Esophagus mucosa (tissue), 1 donor: ENCODE measurements at regions not wholly inside any gene's neighbourhood (a gene's known extent, or its start where the extent isn't known, plus 50 kb on each side); places are given as distances from the start of the nearest gene placed in this dataset.
"Not testable (repeated sequence)": the region's sequence is repeated elsewhere in the genome, so short reads cannot be mapped to it uniquely, and the experiment has no call there.

Experiments used
- ATAC-seq: fragments of 200-7000 bp; cut with Tn5 transposase; one replicate; pipeline ENCODE4 v1.9.1; 2020
- donor health status: DM: yes; HTN: yes; CAD: no.

DNA sequence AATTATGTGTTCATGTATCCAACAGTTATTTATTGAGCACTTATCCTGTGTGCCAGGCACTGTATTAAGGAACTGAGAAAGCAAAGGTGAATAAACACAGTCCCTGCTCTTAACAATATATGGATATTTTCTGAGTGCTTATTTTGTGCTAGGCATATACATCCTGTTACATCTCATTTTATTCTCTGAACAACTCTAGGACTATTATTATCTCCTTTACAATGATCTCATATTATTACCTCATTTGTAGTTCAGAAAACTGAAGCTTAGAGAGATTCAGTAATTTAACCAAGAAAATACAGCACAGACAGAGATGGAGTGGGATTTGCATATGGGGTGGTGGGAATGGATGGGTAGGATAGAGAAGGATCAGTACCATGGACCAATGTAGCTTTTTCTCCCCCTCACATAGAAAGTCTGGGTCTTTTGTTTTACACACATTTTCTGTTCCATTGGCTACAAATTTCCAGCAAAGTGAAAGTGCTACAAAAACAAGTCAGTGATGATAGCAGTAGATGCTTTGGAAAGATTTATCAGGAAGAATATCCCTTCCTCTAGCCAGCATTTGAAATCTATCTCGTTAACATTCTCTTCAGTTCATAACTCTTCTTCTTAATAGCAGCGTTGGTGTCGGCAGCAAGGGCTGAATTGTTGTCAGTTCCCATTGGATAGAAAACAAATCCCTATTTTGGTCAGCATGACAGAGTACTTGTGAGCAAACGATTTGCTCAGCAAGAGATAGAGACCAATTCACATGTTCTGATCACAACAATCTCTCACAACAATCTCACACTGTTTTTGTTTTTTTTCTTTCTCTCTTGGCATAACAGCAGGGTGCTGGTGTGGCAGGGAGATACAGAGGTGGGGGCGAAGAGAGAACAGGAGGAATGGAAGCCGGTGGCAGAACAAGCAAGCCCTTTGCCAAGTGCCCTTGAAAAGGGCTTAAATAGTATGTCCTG, 102.2 kb upstream of the KCTD1 start:
- no peak for ATAC-seq

DNA sequence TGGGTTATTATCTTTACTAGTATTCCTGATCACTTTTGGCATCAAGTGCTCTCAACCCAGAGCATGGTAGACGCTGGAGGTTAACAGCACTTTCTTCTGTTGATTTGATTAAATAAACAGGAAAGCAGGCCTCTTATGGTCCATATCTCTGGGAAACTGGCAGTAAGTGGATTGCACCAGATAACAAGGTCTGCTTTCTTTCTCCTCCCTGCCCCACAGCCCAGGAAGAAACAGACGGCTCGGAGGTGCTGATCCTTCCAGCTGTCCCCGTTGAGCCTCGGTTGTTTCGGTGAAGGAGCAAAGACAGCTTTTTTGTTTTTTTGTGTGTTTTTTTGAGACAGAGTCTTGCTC, 100.8 kb upstream of the KCTD1 start:
- ATAC-seq: no peak

DNA sequence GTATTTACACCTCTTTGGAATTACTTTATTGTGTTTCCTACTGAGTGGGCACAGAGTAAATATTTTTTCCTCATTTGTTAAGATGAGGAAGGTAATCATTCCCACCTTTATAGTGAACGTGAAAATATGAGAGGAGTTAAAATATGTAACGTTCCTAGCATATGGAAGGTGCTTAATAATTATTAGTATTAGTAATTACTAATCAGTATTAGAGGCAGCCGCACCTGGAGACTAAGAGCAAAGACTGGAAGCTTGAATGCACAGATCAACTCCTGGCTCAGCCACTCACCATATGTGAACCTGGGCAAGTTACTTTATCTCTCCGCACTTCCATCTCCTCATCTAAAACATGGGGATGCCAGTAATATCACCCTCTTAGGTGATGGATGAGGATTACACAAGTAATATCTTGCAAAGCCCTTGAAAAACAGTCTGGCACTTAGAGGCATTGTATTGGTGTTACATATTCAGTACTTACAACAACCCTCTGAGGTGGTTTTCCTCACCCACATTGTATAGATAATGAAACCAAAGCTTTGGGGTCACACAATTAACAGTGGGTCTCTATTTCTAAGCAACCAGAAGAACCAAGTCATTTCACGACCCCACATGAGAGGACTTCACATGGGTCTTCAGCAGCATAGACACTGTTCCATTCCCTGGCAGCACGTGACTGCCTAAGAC, 100.3 kb upstream of the KCTD1 start:
- ATAC-seq: no peak

- no peak for ATAC-seq
Observed at GRCh38 chr18:26646901-26647300, 98.5 kb upstream of the KCTD1 start.

DNA sequence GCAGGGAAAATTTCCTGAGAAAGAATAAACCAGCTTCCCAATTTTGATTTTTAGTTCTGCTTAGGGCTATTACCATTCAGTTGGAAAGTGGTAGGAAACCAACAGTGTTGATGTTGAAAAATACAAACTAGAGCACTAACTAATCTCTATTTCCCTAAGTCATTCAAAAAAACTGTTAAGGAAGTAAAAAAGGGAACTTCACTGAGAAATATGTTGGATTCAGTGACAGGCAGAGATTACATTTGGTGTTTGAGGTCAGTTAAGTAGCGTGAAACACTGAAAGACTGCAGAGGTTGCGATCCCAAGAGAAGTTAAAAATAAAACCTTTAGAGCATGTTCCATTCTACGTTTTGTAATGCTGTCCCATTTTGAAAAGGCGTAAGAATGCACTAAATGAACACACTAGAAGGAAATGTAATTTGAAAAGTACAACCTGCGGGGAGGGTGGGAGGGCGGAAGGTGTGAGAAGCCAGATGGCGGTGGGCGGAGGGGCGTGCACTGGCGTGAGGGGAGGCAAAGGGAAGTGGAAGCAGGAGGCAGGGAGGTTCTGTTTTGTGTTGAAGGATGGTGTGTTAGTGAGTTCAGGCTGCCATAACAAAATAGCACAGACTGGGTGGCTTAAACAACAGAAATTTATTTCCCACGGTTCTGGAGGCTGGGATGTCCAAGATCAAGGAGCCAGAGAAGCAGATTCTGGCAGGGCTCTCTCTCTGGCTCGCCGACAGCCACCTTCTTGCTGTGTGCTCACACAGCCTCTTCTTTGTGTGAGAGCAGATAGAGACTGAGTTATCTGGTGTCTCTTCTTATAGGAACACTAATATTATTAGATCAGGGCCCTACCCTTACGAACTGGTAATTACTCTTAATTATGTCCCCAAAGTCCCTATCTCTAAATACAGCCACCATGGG, 94.3 kb upstream of the KCTD1 start:
- ATAC-seq: no peak

DNA sequence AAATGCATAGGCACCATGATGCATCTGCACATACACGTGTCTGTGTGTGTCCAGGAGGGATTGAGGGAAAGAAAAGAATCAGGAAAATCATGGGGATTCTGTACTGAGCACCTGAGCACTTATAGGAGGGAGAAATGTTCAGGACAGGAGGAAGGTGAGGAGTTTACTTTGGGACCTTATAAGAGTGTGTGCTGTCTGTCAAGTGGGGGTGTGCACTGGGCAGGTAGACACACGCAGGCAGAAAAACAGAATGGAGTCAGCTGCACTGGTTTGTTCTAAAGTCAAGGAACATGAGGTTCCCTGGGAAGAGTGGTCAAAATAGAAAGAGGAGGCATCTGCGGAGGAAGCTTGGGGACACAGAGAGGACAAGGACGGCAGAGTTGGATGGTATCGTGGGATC, 92.2 kb upstream of the KCTD1 start:
- ATAC-seq: no peak

- ATAC-seq: no peak
Observed at GRCh38 chr18:26639149-26639548, 90.8 kb upstream of the KCTD1 start.

DNA sequence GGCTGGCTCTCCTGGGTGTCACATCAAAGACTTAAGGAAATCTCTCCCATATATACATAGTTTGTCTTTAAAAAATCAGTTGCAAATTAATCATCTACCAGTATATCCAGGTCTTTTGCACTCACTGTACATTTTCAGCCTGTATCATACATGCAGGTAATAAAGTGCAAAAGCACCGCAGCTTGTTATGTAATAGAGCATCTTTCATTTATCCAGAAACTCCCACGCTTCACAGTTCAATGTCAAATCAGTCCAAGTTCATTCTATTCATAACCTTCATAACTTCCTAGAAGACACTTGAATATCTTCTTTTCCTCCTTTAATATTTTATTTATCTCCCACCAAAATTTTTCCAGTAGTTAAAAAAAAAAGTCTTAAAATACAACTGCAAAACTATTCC, 89.6 kb upstream of the KCTD1 start:
- no peak for ATAC-seq

- ATAC-seq: no peak
Observed at GRCh38 chr18:26637324-26637723, 89.0 kb upstream of the KCTD1 start.

DNA sequence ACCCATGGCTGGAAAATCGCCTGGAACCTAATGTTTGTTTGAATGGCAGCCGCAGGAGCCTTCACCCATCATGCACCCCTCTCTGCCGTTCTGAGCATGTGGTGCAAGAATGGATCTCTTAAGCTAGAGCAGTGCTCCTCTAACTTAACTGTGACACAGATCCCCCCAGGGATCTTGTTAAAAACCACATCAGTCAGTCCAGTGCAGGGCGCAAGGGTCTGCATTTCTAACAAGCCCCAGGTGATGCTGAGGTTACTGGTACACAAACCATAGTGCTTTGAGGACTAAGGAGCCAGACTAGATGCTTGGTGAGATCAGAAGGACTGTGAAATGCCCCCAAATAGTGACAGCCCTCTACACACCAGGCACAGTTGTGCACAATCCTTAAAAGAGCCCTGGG, 87.1 kb upstream of the KCTD1 start:
- no peak for ATAC-seq

DNA sequence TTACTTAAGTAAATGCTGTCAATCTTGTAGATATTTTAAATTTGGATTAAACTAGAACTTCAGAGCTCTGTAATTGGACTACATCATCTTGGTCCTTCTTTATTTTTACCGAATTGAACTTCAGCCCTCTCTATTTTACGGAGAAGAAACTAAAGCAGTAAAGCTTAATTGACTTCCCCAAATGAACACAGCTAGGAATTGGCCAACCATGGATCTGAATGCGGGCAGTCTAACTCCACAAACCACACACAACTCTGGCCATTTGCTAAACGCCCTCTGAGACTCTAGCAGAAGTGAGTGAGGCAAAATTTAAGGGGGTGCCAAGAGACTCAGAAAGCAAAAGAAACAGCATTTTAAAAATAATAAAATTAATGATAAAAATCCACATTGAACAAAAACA, 86.3 kb upstream of the KCTD1 start:
- no peak for ATAC-seq

- no peak for ATAC-seq
Observed at GRCh38 chr18:26631135-26631534, 82.8 kb upstream of the KCTD1 start.

- no peak for ATAC-seq
Observed at GRCh38 chr18:26630596-26630995, 82.2 kb upstream of the KCTD1 start.

GRCh38 chr18:26628017-26628416, 79.7 kb upstream of the KCTD1 start:
- ATAC-seq: no peak

GRCh38 chr18:26624443-26624842, 76.1 kb upstream of the KCTD1 start:
- ATAC-seq: no peak

DNA sequence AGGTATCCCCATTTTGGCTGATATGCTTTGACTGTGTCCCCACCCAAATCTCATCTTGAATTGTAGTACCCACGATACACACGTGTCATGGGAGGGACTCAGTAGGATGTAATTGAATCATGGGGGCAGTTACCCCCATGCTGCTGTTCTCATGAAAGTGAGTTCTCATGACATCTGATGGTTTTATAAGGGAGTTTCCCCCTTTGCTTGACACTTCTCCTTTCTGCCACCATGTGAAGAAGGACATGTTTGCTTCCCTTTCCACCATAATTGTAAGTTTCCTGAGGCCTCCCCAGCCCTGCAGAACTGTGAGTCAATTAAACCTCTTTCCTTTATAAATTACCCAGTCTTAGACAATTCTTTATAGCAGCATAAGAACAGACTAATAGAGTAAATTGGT, 75.0 kb upstream of the KCTD1 start:
- not testable (repeated sequence) for ATAC-seq

- peak; percentile 78 for ATAC-seq
Observed at GRCh38 chr18:26621161-26622026, 73.0 kb upstream of the KCTD1 start.

DNA sequence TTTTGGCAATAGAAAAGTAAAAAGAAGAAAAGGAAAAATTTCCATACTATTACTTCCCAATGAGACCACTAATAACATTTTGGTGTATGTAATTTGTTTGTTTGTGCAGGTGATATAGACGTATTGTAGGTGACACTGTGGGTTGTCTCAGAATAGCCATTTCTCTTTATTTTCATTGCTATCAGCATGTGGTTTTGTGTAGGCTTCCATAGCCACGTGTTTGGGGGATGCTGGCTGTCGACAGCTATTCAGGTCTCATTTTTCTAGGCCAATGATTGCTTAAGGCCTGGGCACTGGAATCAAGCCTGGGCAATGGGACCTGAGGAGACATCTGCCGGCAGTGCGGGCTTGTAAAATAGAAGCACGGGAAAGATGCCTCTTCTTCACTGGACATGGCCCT, 71.0 kb upstream of the KCTD1 start:
- ATAC-seq: no peak

GRCh38 chr18:26618135-26618534, 69.8 kb upstream of the KCTD1 start:
- no peak for ATAC-seq

DNA sequence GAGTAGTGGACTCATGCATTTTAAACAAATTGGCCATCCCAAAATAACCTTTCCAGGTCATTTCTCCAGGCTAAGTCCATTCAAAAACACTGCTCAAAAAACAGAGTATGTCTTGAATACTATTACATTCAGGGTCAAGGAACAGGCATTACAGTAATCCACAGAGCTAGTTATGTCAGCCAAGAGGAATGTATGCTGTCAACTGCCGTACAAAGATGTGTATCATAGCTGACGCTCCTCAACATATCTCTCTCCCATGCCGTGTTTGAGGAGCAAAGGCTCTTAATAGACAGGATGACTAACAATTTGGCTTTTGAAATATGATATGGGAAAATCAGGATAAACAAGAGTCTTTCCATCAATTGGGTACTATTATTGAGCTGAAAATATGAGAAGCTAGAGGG, 68.8 kb upstream of the KCTD1 start:
- ATAC-seq: peak; percentile 92

- ATAC-seq: no peak
Observed at GRCh38 chr18:26614374-26614773, 66.0 kb upstream of the KCTD1 start.
